B cell (primary cell): ENCODE measurements at regions not wholly inside any gene's neighbourhood (a gene's known extent, or its start where the extent isn't known, plus 50 kb on each side); places are given as distances from the start of the nearest gene placed in this dataset.

ENCODE experiments used
- EZH2 ChIP-seq: IDR thresholded peaks from 2 replicates; pipeline ENCODE4 v1.6.1; 2012; ENCODE audit warnings: borderline replicate concordance, low read depth, mild to moderate bottlenecking, moderate library complexity, low read length; ENCODE audit not compliant: insufficient read depth, poor library complexity, severe bottlenecking
- TF ChIP-seq, protein P1 (sequence below): fragments of 200-600 bp; IDR thresholded peaks from one replicate; pipeline ENCODE4 v1.8.0; 2022; ENCODE audit warnings: antibody characterized with exemption, mild to moderate bottlenecking

DNA sequence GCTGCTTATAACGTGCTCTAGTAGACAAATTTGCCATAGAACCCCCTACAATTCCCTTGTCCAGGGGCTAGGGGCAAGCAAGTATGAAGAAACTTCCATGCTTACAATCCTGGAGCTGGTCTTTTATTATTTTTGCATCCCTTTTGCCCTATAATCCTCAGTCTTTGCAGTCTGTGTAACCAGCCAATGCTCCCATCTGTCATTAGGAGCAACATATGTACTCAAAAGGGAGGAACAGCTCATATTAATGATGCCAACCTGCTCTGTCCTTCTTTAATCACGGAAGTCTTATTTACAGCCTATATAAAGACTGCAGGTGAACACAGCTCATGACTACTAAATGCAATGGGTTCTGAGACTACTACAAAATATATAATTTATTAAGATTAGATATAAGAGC is 263.3 kb downstream of the ZIC1 start:
- TF ChIP-seq, protein P1, sequence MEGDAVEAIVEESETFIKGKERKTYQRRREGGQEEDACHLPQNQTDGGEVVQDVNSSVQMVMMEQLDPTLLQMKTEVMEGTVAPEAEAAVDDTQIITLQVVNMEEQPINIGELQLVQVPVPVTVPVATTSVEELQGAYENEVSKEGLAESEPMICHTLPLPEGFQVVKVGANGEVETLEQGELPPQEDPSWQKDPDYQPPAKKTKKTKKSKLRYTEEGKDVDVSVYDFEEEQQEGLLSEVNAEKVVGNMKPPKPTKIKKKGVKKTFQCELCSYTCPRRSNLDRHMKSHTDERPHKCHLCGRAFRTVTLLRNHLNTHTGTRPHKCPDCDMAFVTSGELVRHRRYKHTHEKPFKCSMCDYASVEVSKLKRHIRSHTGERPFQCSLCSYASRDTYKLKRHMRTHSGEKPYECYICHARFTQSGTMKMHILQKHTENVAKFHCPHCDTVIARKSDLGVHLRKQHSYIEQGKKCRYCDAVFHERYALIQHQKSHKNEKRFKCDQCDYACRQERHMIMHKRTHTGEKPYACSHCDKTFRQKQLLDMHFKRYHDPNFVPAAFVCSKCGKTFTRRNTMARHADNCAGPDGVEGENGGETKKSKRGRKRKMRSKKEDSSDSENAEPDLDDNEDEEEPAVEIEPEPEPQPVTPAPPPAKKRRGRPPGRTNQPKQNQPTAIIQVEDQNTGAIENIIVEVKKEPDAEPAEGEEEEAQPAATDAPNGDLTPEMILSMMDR: no peak
- no peak for TF ChIP-seq EZH2
